ENCODE measurements at regions not wholly inside any gene's neighbourhood (a gene's known extent, or its start where the extent isn't known, plus 50 kb on each side); places are given as distances from the start of the nearest gene placed in this dataset.

DNA sequence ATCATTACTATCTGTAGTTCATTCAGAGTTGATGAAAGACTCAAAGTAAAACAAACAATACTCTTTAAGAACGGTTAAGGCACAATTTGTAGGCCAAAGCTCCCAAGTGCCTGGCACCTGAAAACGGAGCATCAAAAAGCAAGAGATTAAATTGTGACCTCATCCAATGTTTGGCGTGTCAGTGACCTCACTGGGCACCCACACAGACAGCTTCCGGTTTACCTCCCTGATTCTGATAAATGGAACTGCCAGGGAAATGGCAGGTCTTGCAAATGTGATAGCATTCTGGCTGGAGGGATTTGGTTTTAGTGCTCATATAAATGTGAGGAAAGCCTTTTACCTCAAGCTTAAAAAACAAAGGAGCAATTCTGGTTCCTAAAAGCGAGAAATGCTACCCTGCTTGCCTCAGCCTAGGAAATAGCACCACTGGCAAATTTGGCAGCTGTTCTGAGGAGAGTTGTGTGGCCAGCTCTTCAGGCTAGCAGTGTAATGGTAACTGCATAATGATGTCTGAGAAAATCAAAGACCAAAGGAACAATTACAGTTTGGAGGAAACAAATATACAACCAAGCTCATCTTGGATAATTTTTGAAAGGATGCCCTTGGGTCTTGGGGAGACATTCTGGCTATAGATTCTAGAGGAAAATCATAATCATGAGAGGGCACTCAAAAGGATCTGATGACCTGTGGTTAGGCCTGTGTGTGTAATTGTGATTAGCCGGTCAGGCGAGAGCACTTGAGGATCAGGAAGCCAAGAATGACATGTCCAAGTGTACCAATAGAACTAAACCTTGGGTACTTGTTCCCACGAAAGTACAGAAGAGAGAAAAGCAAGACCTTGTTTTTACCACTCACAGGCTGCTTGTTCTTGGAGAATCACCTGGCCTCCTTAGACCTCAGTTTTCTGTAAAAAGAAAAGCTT, 174.3 kb downstream of the TFAP2B start:
- POLR2A ChIA-PET (ENCODE audit: low non-redundant PET) = no interaction called here
- no peaks in the 10 kb centered on the region for H3K36me3 ChIP-seq (ENCODE audit: insufficient read depth, low read length, poor library complexity, severe bottlenecking)
- no peak for DNase-seq (ENCODE audit: low spot score)
- no peaks in the 10 kb centered on the region for H3K27me3 ChIP-seq (replicated peaks; ENCODE audit: insufficient read depth, low read depth, low read length, poor library complexity)
- TF ChIP-seq, protein P1, sequence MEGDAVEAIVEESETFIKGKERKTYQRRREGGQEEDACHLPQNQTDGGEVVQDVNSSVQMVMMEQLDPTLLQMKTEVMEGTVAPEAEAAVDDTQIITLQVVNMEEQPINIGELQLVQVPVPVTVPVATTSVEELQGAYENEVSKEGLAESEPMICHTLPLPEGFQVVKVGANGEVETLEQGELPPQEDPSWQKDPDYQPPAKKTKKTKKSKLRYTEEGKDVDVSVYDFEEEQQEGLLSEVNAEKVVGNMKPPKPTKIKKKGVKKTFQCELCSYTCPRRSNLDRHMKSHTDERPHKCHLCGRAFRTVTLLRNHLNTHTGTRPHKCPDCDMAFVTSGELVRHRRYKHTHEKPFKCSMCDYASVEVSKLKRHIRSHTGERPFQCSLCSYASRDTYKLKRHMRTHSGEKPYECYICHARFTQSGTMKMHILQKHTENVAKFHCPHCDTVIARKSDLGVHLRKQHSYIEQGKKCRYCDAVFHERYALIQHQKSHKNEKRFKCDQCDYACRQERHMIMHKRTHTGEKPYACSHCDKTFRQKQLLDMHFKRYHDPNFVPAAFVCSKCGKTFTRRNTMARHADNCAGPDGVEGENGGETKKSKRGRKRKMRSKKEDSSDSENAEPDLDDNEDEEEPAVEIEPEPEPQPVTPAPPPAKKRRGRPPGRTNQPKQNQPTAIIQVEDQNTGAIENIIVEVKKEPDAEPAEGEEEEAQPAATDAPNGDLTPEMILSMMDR (conservative IDR thresholded peaks at IDR 0.05; ENCODE audit: low read depth, low read length) = no peak
- no peak for TF ChIP-seq EZH2 (IDR thresholded peaks at IDR 0.05; ENCODE audit: borderline replicate concordance, low read depth, low read length, poor library complexity, severe bottlenecking)
- H3K4me3 ChIP-seq (ENCODE audit: low read depth, low read length, poor library complexity, severe bottlenecking) = no peak overlapping the region
- H3K4me1 ChIP-seq (ENCODE audit: insufficient read depth, low read length, poor library complexity, severe bottlenecking) = peaks cover 7% of the 10 kb centered on the region
- CTCF ChIA-PET = no interaction called here
- H3K27ac ChIP-seq (ENCODE audit: low read depth, low read length, poor library complexity, severe bottlenecking) = no peak overlapping the region
- no peaks in the 10 kb centered on the region for H3K9me3 ChIP-seq (ENCODE audit: low read depth, low read length, poor library complexity, severe bottlenecking)
- intact Hi-C loops (cut with micrococcal nuclease; ENCODE audit: unreplicated experiment) = no loop called here
- BruUV-seq (replicated peaks) = no TSS peak

DNA sequence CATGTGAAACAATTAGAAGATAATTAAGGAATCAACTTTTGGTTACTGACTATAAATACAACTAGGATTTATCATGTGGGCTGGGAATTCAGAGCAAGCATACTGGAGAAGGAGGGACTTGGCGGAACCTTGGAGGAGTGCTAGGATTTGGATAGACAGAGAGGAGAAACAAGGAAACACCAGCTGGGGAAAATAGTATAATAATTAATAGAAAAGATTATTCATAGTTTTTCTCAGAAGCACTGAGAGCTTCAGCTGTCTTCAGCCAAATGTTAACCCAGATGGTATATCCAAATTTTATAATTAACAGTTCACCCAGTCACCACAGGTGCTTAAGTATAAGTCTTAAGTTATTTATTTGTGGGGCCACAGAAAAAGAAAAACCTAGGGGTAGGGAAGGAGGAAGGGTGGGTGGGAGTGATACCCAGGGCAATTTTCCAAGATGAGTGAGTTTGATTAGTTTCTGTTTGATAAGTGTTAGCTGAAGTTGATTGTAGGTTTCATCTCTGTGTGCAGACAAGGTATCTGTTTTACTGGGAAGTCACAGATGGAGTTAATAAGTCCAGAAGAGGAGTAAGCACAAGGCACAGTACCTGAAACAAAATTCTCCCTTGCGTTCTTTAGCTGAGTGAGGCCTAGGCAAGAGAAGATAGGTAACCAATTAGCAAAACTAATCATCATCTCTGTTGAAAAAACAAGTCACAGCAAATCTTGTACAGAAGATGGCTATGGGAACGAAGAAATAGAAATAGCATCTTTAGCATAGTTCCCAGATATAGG, 175.5 kb downstream of the TFAP2B start:
- no peaks in the 10 kb centered on the region for H3K36me3 ChIP-seq (ENCODE audit: insufficient read depth, low read length, poor library complexity, severe bottlenecking)
- no peak overlapping the region for H3K27ac ChIP-seq (ENCODE audit: low read depth, low read length, poor library complexity, severe bottlenecking)
- ChIA-PET CTCF (no interaction called here), POLR2A (ENCODE audit: low non-redundant PET) (no interaction called here)
- BruUV-seq (replicated peaks) = no TSS peak
- H3K27me3 ChIP-seq (replicated peaks; ENCODE audit: insufficient read depth, low read depth, low read length, poor library complexity) = no peaks in the 10 kb centered on the region
- H3K4me1 ChIP-seq (ENCODE audit: insufficient read depth, low read length, poor library complexity, severe bottlenecking) = peaks cover 7% of the 10 kb centered on the region
- no peak for DNase-seq (ENCODE audit: low spot score)
- H3K9me3 ChIP-seq (ENCODE audit: low read depth, low read length, poor library complexity, severe bottlenecking) = no peaks in the 10 kb centered on the region
- TF ChIP-seq, protein P1 (conservative IDR thresholded peaks at IDR 0.05; ENCODE audit: low read depth, low read length) = no peak
- no peak for TF ChIP-seq EZH2 (IDR thresholded peaks at IDR 0.05; ENCODE audit: borderline replicate concordance, low read depth, low read length, poor library complexity, severe bottlenecking)
- H3K4me3 ChIP-seq (ENCODE audit: low read depth, low read length, poor library complexity, severe bottlenecking) = no peak overlapping the region
- intact Hi-C loops (cut with micrococcal nuclease; ENCODE audit: unreplicated experiment) = no loop called here

GRCh38 chr6:50995036-50995435, 176.4 kb downstream of the TFAP2B start:
- no peak for TF ChIP-seq EZH2 (IDR thresholded peaks at IDR 0.05; ENCODE audit: borderline replicate concordance, low read depth, low read length, poor library complexity, severe bottlenecking)
- TF ChIP-seq, protein P1 (conservative IDR thresholded peaks at IDR 0.05; ENCODE audit: low read depth, low read length) = no peak
- Histone ChIP-seq H3K27me3 (replicated peaks; ENCODE audit: insufficient read depth, low read depth, low read length, poor library complexity) (no peaks in the 10 kb centered on the region), H3K36me3 (ENCODE audit: insufficient read depth, low read length, poor library complexity, severe bottlenecking) (no peaks in the 10 kb centered on the region), H3K4me3 (ENCODE audit: low read depth, low read length, poor library complexity, severe bottlenecking) (no peak overlapping the region), H3K27ac (ENCODE audit: low read depth, low read length, poor library complexity, severe bottlenecking) (no peak overlapping the region), H3K4me1 (ENCODE audit: insufficient read depth, low read length, poor library complexity, severe bottlenecking) (peaks cover 7% of the 10 kb centered on the region), H3K9me3 (ENCODE audit: low read depth, low read length, poor library complexity, severe bottlenecking) (no peaks in the 10 kb centered on the region)
- CTCF ChIA-PET = no interaction called here
- intact Hi-C loops (cut with micrococcal nuclease; ENCODE audit: unreplicated experiment) = no loop called here
- POLR2A ChIA-PET (ENCODE audit: low non-redundant PET) = no interaction called here
- BruUV-seq (replicated peaks) = no TSS peak
- DNase-seq (ENCODE audit: low spot score) = no peak

Measured in A673 (cell line).